ENCODE measurements at regions not wholly inside any gene's neighbourhood (a gene's known extent, or its start where the extent isn't known, plus 50 kb on each side); places are given as distances from the start of the nearest gene placed in this dataset.
A peak's percentile ranks its signal among the peaks of the same experiment; 100 is the strongest.

- DNase-seq (ENCODE audit: low read depth in 2 of 2), result no peak
These were observed 83.3 kb upstream of the TNR start for GRCh38 chr1:175826705-175827104.

GRCh38 chr1:175824079-175824478 is 80.7 kb upstream of the TNR start:
- DNase-seq (ENCODE audit: low read depth in 2 of 2), result peak; percentile 4 to 49

- no peak for DNase-seq (ENCODE audit: low read depth in 2 of 2)
These were observed 80.0 kb upstream of the TNR start for GRCh38 chr1:175823406-175823805.

- DNase-seq (ENCODE audit: low read depth in 2 of 2), result no peak
These were observed 79.2 kb upstream of the TNR start for GRCh38 chr1:175822580-175822979.

GRCh38 chr1:175820456-175821025 is 77.1 kb upstream of the TNR start:
- DNase-seq (ENCODE audit: low read depth in 2 of 2), result no peak

- no peak for DNase-seq (ENCODE audit: low read depth in 2 of 2)
These were observed 75.5 kb upstream of the TNR start for GRCh38 chr1:175818929-175819328.

- no peak for DNase-seq (ENCODE audit: low read depth in 2 of 2)
These were observed 74.0 kb upstream of the TNR start for GRCh38 chr1:175817445-175817844.

GRCh38 chr1:175814885-175815284 is 71.5 kb upstream of the TNR start:
- no peak for DNase-seq (ENCODE audit: low read depth in 2 of 2)

- no peak for DNase-seq (ENCODE audit: low read depth in 2 of 2)
These were observed 69.5 kb upstream of the TNR start for GRCh38 chr1:175812936-175813335.

- DNase-seq (ENCODE audit: low read depth in 2 of 2), result no peak
These were observed 66.9 kb upstream of the TNR start for GRCh38 chr1:175810305-175810704.

- DNase-seq (ENCODE audit: low read depth in 2 of 2), result no peak
These were observed 65.6 kb upstream of the TNR start for GRCh38 chr1:175808999-175809398.

GRCh38 chr1:175808573-175808972 is 65.2 kb upstream of the TNR start:
- DNase-seq (ENCODE audit: low read depth in 2 of 2), result no peak

GRCh38 chr1:175804561-175804960 is 61.2 kb upstream of the TNR start:
- DNase-seq (ENCODE audit: low read depth in 2 of 2), result no peak

GRCh38 chr1:175803413-175803812 is 60.0 kb upstream of the TNR start:
- no peak for DNase-seq (ENCODE audit: low read depth in 2 of 2)

GRCh38 chr1:175802407-175803123 is 59.2 kb upstream of the TNR start:
- no peak for DNase-seq (ENCODE audit: low read depth in 2 of 2)

- DNase-seq (ENCODE audit: low read depth in 2 of 2), result no peak
These were observed 58.6 kb upstream of the TNR start for GRCh38 chr1:175801979-175802378.

- no peak for DNase-seq (ENCODE audit: low read depth in 2 of 2)
These were observed 54.2 kb upstream of the TNR start for GRCh38 chr1:175797576-175797975.

- DNase-seq (ENCODE audit: low read depth in 2 of 2), result no peak
These were observed 51.2 kb upstream of the TNR start for GRCh38 chr1:175794586-175794985.

GRCh38 chr1:175793617-175794016 is 50.2 kb upstream of the TNR start:
- no peak for DNase-seq (ENCODE audit: low read depth in 2 of 2)

Measured in stimulated activated CD4-positive, alpha-beta T cell treated with anti-CD3 and anti-CD28 coated beads, Interleukin-4, amount 100 ng/mL, for 48 hours (primary cell).